ENCODE measurements at regions not wholly inside any gene's neighbourhood (a gene's known extent, or its start where the extent isn't known, plus 50 kb on each side); places are given as distances from the start of the nearest gene placed in this dataset.

- ChIA-PET CTCF (no interaction called here), POLR2A (ENCODE audit: unreplicated experiment) (no interaction called here)
- Histone ChIP-seq H3K27ac (no peak overlapping the region), H3K4me3 (no peak overlapping the region), H3K79me2 (ENCODE audit: low read depth) (no peaks in the 10 kb centered on the region), H3K27me3 (ENCODE audit: insufficient read depth, low read depth) (no peaks in the 10 kb centered on the region), H3K9me3 (ENCODE audit: insufficient read depth, low read depth) (no peaks in the 10 kb centered on the region), H3K9me2 (ENCODE audit: insufficient read depth) (no peaks in the 10 kb centered on the region), H3K4me2 (no peak overlapping the region), H3K36me3 (ENCODE audit: low read depth) (no peaks in the 10 kb centered on the region), H2AFZ (no peak overlapping the region), H3K4me1 (replicated peaks; ENCODE audit: insufficient read depth) (no peaks in the 10 kb centered on the region), H4K20me1 (ENCODE audit: insufficient read depth) (no peaks in the 10 kb centered on the region), H3F3A (ENCODE audit: insufficient read depth, low read depth) (no peaks in the 10 kb centered on the region)
- no TSS peak for BruUV-seq (replicated peaks)
- intact Hi-C loops (cut with micrococcal nuclease; ENCODE audit: unreplicated experiment), result no loop called here
- DNase-seq, result no peak
- TF ChIP-seq CTCF (conservative IDR thresholded peaks at IDR 0.05) (no peak), EZH2 (IDR thresholded peaks at IDR 0.05; ENCODE audit: low read depth) (no peak)
These were observed 315.8 kb upstream of the POM121L12 start for GRCh38 chr7:52719677-52720076.

- peak in 1 of 2 experiments; percentile 41 for DNase-seq
- no TSS peak for BruUV-seq (replicated peaks)
- Histone ChIP-seq H3K27ac (no peak overlapping the region), H3F3A (ENCODE audit: insufficient read depth, low read depth) (no peaks in the 10 kb centered on the region), H3K79me2 (ENCODE audit: low read depth) (no peaks in the 10 kb centered on the region), H3K4me2 (no peak overlapping the region), H2AFZ (peak overlapping the region; percentile 32), H4K20me1 (ENCODE audit: insufficient read depth) (no peaks in the 10 kb centered on the region), H3K9me2 (ENCODE audit: insufficient read depth) (no peaks in the 10 kb centered on the region), H3K4me3 (no peak overlapping the region), H3K4me1 (replicated peaks; ENCODE audit: insufficient read depth) (no peaks in the 10 kb centered on the region), H3K36me3 (ENCODE audit: low read depth) (no peaks in the 10 kb centered on the region), H3K9me3 (ENCODE audit: insufficient read depth, low read depth) (no peaks in the 10 kb centered on the region), H3K27me3 (ENCODE audit: insufficient read depth, low read depth) (no peaks in the 10 kb centered on the region)
- ChIA-PET POLR2A (ENCODE audit: unreplicated experiment) (no interaction called here), CTCF (no interaction called here)
- intact Hi-C loops (cut with micrococcal nuclease; ENCODE audit: unreplicated experiment), result no loop called here
- TF ChIP-seq CTCF (conservative IDR thresholded peaks at IDR 0.05) (no peak), EZH2 (IDR thresholded peaks at IDR 0.05; ENCODE audit: low read depth) (no peak)
These were observed 319.7 kb upstream of the POM121L12 start for GRCh38 chr7:52715701-52716100.

- H3K36me3 ChIP-seq (ENCODE audit: low read depth), result no peaks in the 10 kb centered on the region
- TF ChIP-seq CTCF (conservative IDR thresholded peaks at IDR 0.05) (no peak), EZH2 (IDR thresholded peaks at IDR 0.05; ENCODE audit: low read depth) (no peak)
- no peaks in the 10 kb centered on the region for H3K4me1 ChIP-seq (replicated peaks; ENCODE audit: insufficient read depth)
- H3K4me2 ChIP-seq, result no peak overlapping the region
- no peak overlapping the region for H3K4me3 ChIP-seq
- intact Hi-C loops (cut with micrococcal nuclease; ENCODE audit: unreplicated experiment), result no loop called here
- no TSS peak for BruUV-seq (replicated peaks)
- H2AFZ ChIP-seq, result no peak overlapping the region
- H3K27ac ChIP-seq, result no peak overlapping the region
- H3F3A ChIP-seq (ENCODE audit: insufficient read depth, low read depth), result no peaks in the 10 kb centered on the region
- H3K79me2 ChIP-seq (ENCODE audit: low read depth), result no peaks in the 10 kb centered on the region
- CTCF ChIA-PET, result no interaction called here
- no peaks in the 10 kb centered on the region for H3K9me2 ChIP-seq (ENCODE audit: insufficient read depth)
- POLR2A ChIA-PET (ENCODE audit: unreplicated experiment), result no interaction called here
- H3K27me3 ChIP-seq (ENCODE audit: insufficient read depth, low read depth), result no peaks in the 10 kb centered on the region
- H3K9me3 ChIP-seq (ENCODE audit: insufficient read depth, low read depth), result no peaks in the 10 kb centered on the region
- no peaks in the 10 kb centered on the region for H4K20me1 ChIP-seq (ENCODE audit: insufficient read depth)
- no peak for DNase-seq
These were observed 322.5 kb upstream of the POM121L12 start for GRCh38 chr7:52712938-52713337.
